ENCODE measurements at regions not wholly inside any gene's neighbourhood (a gene's known extent, or its start where the extent isn't known, plus 50 kb on each side); places are given as distances from the start of the nearest gene placed in this dataset.

DNA sequence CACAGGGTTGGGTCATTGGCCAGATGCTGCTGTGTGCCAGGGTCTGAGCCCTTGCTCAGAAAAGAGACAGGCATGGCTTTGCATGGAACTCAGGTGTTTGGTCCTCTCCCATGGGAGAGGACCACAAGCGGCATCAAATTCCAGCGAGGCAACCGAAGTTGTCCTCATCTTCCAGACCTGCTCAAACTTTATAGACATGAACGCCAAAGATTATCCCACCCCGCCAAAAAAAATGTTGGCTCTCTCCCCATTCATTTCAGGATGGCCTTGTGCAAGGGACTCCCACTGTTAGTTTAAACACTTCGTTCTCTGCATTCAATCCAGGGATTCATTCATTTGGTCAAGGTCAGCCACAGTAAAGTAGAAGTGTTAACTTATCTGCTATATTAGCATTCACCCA is 360.8 kb upstream of the ZFHX3 start:
- H3F3A ChIP-seq (replicated peaks; ENCODE audit: low read depth), result no peaks in the 10 kb centered on the region
- Mint-ChIP-seq H3K9me3 (no peaks in the 10 kb centered on the region), H3K27me3 (ENCODE audit: insufficient read depth, low read depth, poor library complexity) (peaks cover 2% of the 10 kb centered on the region), H3K36me3 (ENCODE audit: low read depth) (no peaks in the 10 kb centered on the region), H3K4me1 (no peaks in the 10 kb centered on the region), H3K4me3 (no peak overlapping the region), H3K27ac (no peak overlapping the region)
- H3K27ac ChIP-seq (ENCODE audit: low read depth), result no peak overlapping the region
- no peaks in the 10 kb centered on the region for H3K4me1 ChIP-seq (ENCODE audit: insufficient read depth)
- H3K79me2 ChIP-seq (replicated peaks; ENCODE audit: insufficient read depth), result no peaks in the 10 kb centered on the region
- DNase-seq (ENCODE audit: low spot score) (no peak), ATAC-seq (no peak)
- no peak overlapping the region for H3K4me2 ChIP-seq
- H3K36me3 ChIP-seq (ENCODE audit: insufficient read depth), result no peaks in the 10 kb centered on the region
- H3K27me3 ChIP-seq (ENCODE audit: insufficient read depth), result no peaks in the 10 kb centered on the region
- H3K4me3 ChIP-seq, result no peak overlapping the region
- no peaks in the 10 kb centered on the region for H3K9me2 ChIP-seq (ENCODE audit: insufficient read depth)
- no peak overlapping the region for H2AFZ ChIP-seq
- TF ChIP-seq, protein P1, sequence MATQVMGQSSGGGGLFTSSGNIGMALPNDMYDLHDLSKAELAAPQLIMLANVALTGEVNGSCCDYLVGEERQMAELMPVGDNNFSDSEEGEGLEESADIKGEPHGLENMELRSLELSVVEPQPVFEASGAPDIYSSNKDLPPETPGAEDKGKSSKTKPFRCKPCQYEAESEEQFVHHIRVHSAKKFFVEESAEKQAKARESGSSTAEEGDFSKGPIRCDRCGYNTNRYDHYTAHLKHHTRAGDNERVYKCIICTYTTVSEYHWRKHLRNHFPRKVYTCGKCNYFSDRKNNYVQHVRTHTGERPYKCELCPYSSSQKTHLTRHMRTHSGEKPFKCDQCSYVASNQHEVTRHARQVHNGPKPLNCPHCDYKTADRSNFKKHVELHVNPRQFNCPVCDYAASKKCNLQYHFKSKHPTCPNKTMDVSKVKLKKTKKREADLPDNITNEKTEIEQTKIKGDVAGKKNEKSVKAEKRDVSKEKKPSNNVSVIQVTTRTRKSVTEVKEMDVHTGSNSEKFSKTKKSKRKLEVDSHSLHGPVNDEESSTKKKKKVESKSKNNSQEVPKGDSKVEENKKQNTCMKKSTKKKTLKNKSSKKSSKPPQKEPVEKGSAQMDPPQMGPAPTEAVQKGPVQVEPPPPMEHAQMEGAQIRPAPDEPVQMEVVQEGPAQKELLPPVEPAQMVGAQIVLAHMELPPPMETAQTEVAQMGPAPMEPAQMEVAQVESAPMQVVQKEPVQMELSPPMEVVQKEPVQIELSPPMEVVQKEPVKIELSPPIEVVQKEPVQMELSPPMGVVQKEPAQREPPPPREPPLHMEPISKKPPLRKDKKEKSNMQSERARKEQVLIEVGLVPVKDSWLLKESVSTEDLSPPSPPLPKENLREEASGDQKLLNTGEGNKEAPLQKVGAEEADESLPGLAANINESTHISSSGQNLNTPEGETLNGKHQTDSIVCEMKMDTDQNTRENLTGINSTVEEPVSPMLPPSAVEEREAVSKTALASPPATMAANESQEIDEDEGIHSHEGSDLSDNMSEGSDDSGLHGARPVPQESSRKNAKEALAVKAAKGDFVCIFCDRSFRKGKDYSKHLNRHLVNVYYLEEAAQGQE (IDR thresholded peaks at IDR 0.05; ENCODE audit: unreplicated experiment), result no peak
- no peak for TF ChIP-seq EZH2 (IDR thresholded peaks at IDR 0.05; ENCODE audit: low read depth, unreplicated experiment)
- TF ChIP-seq, protein P2, sequence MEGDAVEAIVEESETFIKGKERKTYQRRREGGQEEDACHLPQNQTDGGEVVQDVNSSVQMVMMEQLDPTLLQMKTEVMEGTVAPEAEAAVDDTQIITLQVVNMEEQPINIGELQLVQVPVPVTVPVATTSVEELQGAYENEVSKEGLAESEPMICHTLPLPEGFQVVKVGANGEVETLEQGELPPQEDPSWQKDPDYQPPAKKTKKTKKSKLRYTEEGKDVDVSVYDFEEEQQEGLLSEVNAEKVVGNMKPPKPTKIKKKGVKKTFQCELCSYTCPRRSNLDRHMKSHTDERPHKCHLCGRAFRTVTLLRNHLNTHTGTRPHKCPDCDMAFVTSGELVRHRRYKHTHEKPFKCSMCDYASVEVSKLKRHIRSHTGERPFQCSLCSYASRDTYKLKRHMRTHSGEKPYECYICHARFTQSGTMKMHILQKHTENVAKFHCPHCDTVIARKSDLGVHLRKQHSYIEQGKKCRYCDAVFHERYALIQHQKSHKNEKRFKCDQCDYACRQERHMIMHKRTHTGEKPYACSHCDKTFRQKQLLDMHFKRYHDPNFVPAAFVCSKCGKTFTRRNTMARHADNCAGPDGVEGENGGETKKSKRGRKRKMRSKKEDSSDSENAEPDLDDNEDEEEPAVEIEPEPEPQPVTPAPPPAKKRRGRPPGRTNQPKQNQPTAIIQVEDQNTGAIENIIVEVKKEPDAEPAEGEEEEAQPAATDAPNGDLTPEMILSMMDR (conservative IDR thresholded peaks at IDR 0.05; ENCODE audit: low read depth in 2 of 2), result no peak
- no peak for TF ChIP-seq STAT1 (IDR thresholded peaks at IDR 0.05; ENCODE audit: unreplicated experiment)
- no peak for TF ChIP-seq EZH2phosphoT487 (IDR thresholded peaks at IDR 0.05; ENCODE audit: unreplicated experiment)
- no peak for TF ChIP-seq ZNF114 (CRISPR knock-in tag; IDR thresholded peaks at IDR 0.05)
- no peak for TF ChIP-seq JUNB (IDR thresholded peaks at IDR 0.05; ENCODE audit: unreplicated experiment)
- no peak for TF ChIP-seq ZNF331 (CRISPR knock-in tag; IDR thresholded peaks at IDR 0.05; ENCODE audit: low read depth)
- H4K20me1 ChIP-seq (replicated peaks; ENCODE audit: insufficient read depth), result no peaks in the 10 kb centered on the region

DNA sequence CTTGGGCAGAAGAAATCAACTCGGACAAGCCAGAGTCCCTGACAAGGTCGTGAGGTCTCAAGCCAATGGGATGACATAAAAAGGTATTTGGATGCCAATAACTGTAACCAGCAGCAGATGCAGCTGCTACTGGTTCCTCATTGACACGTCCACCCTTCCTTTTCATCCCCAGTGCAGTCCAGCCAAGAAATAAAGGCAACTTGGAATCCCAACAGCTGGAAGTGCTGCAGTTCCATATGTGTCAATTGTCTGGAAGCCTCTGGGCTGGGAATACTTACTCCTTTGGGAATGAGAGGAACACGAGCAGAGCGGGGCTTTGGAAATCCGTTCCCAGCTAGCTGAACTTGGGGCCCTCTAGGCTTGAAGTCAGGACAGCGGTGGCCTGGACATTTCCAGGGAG is 360.4 kb upstream of the ZFHX3 start:
- Histone ChIP-seq H3F3A (replicated peaks; ENCODE audit: low read depth) (no peaks in the 10 kb centered on the region), H3K4me1 (ENCODE audit: insufficient read depth) (no peaks in the 10 kb centered on the region), H3K79me2 (replicated peaks; ENCODE audit: insufficient read depth) (no peaks in the 10 kb centered on the region), H2AFZ (no peak overlapping the region), H3K27me3 (ENCODE audit: insufficient read depth) (no peaks in the 10 kb centered on the region), H3K4me3 (no peak overlapping the region), H3K9me2 (ENCODE audit: insufficient read depth) (no peaks in the 10 kb centered on the region), H3K27ac (ENCODE audit: low read depth) (no peak overlapping the region), H3K4me2 (no peak overlapping the region), H3K36me3 (ENCODE audit: insufficient read depth) (no peaks in the 10 kb centered on the region), H4K20me1 (replicated peaks; ENCODE audit: insufficient read depth) (no peaks in the 10 kb centered on the region)
- Mint-ChIP-seq H3K4me1 (no peaks in the 10 kb centered on the region), H3K9me3 (no peaks in the 10 kb centered on the region), H3K27ac (no peak overlapping the region), H3K4me3 (no peak overlapping the region), H3K27me3 (ENCODE audit: insufficient read depth, low read depth, poor library complexity) (peaks cover 2% of the 10 kb centered on the region), H3K36me3 (ENCODE audit: low read depth) (no peaks in the 10 kb centered on the region)
- ATAC-seq (no peak), DNase-seq (ENCODE audit: low spot score) (no peak)
- no peak for TF ChIP-seq NANOG (IDR thresholded peaks at IDR 0.05; ENCODE audit: borderline replicate concordance)
- TF ChIP-seq JUNB (IDR thresholded peaks at IDR 0.05; ENCODE audit: unreplicated experiment), result no peak
- TF ChIP-seq POLR2AphosphoS5 (IDR thresholded peaks at IDR 0.05; ENCODE audit: low read depth), result no peak
- TF ChIP-seq EZH2 (IDR thresholded peaks at IDR 0.05; ENCODE audit: low read depth, unreplicated experiment), result no peak
- TF ChIP-seq, protein P3, sequence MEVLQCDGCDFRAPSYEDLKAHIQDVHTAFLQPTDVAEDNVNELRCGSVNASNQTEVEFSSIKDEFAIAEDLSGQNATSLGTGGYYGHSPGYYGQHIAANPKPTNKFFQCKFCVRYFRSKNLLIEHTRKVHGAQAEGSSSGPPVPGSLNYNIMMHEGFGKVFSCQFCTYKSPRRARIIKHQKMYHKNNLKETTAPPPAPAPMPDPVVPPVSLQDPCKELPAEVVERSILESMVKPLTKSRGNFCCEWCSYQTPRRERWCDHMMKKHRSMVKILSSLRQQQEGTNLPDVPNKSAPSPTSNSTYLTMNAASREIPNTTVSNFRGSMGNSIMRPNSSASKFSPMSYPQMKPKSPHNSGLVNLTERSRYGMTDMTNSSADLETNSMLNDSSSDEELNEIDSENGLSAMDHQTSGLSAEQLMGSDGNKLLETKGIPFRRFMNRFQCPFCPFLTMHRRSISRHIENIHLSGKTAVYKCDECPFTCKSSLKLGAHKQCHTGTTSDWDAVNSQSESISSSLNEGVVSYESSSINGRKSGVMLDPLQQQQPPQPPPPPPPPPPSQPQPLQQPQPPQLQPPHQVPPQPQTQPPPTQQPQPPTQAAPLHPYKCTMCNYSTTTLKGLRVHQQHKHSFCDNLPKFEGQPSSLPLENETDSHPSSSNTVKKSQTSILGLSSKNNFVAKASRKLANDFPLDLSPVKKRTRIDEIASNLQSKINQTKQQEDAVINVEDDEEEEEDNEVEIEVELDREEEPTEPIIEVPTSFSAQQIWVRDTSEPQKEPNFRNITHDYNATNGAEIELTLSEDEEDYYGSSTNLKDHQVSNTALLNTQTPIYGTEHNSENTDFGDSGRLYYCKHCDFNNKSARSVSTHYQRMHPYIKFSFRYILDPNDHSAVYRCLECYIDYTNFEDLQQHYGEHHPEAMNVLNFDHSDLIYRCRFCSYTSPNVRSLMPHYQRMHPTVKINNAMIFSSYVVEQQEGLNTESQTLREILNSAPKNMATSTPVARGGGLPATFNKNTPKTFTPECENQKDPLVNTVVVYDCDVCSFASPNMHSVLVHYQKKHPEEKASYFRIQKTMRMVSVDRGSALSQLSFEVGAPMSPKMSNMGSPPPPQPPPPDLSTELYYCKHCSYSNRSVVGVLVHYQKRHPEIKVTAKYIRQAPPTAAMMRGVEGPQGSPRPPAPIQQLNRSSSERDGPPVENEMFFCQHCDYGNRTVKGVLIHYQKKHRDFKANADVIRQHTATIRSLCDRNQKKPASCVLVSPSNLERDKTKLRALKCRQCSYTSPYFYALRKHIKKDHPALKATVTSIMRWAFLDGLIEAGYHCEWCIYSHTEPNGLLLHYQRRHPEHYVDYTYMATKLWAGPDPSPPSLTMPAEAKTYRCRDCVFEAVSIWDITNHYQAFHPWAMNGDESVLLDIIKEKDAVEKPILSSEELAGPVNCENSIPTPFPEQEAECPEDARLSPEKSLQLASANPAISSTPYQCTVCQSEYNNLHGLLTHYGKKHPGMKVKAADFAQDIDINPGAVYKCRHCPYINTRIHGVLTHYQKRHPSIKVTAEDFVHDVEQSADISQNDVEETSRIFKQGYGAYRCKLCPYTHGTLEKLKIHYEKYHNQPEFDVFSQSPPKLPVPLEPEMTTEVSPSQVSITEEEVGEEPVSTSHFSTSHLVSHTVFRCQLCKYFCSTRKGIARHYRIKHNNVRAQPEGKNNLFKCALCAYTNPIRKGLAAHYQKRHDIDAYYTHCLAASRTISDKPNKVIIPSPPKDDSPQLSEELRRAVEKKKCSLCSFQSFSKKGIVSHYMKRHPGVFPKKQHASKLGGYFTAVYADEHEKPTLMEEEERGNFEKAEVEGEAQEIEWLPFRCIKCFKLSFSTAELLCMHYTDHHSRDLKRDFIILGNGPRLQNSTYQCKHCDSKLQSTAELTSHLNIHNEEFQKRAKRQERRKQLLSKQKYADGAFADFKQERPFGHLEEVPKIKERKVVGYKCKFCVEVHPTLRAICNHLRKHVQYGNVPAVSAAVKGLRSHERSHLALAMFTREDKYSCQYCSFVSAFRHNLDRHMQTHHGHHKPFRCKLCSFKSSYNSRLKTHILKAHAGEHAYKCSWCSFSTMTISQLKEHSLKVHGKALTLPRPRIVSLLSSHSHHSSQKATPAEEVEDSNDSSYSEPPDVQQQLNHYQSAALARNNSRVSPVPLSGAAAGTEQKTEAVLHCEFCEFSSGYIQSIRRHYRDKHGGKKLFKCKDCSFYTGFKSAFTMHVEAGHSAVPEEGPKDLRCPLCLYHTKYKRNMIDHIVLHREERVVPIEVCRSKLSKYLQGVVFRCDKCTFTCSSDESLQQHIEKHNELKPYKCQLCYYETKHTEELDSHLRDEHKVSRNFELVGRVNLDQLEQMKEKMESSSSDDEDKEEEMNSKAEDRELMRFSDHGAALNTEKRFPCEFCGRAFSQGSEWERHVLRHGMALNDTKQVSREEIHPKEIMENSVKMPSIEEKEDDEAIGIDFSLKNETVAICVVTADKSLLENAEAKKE (CRISPR knock-in tag; IDR thresholded peaks at IDR 0.05), result no peak
